ENCODE measurements at regions not wholly inside any gene's neighbourhood (a gene's known extent, or its start where the extent isn't known, plus 50 kb on each side); places are given as distances from the start of the nearest gene placed in this dataset.

GRCh38 chr6:9095137-9095536 is 659.8 kb upstream of the SLC35B3 start:
- TF ChIP-seq CTCF (conservative IDR thresholded peaks at IDR 0.05; ENCODE audit: low read depth, low read length), result no peak
- no peak for TF ChIP-seq EZH2 (IDR thresholded peaks at IDR 0.05; ENCODE audit: borderline replicate concordance, low read depth, low read length, poor library complexity, severe bottlenecking)

All from A673 (cell line).